ENCODE measurements at regions not wholly inside any gene's neighbourhood (a gene's known extent, or its start where the extent isn't known, plus 50 kb on each side); places are given as distances from the start of the nearest gene placed in this dataset.

DNA sequence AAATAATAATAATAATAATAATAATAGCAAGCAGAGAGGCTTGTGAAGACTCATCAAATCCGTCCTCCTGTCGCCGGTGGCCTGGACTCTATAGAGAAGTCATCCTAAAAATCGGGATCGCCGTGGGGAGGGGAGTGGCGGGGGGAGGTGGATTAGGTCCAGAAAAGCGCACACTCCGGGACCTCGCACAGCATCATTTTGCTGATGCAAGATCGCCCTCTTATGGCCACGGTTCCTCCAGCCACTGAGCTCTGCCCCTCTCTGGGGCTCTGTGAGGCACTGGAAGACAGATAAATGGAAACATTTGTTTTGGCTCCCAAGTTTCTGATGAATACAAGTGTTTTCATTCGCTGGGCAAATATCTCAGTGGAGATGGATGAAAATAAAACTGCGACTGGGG is 612.0 kb downstream of the MATN1 start:
- 5% methylated on average over 14 of the region's 14 CpGs for WGBS
- no peak overlapping the region for H3K9ac ChIP-seq (ENCODE audit: low read depth in 1 of 2, low read length in 2 of 2)
- TF ChIP-seq RXRA (IDR thresholded peaks at IDR 0.05) (no peak), RAD21 (IDR thresholded peaks at IDR 0.05) (peak; percentile 70 to 75), NR2F2 (IDR thresholded peaks at IDR 0.05) (no peak), FOXA1 (IDR thresholded peaks at IDR 0.05) (no peak), HNF4A (conservative IDR thresholded peaks at IDR 0.05) (no peak), HNF4G (IDR thresholded peaks at IDR 0.05) (no peak), TAF1 (conservative IDR thresholded peaks at IDR 0.05) (no peak), SP1 (IDR thresholded peaks at IDR 0.05) (no peak)
- TF ChIP-seq, protein P1, sequence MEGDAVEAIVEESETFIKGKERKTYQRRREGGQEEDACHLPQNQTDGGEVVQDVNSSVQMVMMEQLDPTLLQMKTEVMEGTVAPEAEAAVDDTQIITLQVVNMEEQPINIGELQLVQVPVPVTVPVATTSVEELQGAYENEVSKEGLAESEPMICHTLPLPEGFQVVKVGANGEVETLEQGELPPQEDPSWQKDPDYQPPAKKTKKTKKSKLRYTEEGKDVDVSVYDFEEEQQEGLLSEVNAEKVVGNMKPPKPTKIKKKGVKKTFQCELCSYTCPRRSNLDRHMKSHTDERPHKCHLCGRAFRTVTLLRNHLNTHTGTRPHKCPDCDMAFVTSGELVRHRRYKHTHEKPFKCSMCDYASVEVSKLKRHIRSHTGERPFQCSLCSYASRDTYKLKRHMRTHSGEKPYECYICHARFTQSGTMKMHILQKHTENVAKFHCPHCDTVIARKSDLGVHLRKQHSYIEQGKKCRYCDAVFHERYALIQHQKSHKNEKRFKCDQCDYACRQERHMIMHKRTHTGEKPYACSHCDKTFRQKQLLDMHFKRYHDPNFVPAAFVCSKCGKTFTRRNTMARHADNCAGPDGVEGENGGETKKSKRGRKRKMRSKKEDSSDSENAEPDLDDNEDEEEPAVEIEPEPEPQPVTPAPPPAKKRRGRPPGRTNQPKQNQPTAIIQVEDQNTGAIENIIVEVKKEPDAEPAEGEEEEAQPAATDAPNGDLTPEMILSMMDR (IDR thresholded peaks at IDR 0.05; ENCODE audit: low read depth, low read length, missing input control) = peak; percentile 38
- no peak overlapping the region for H3K27ac ChIP-seq (ENCODE audit: low read depth in 1 of 2, low read length in 2 of 2)
- no peaks in the 10 kb centered on the region for H3K4me1 ChIP-seq (ENCODE audit: control insufficient read depth in 4 of 4, insufficient read depth in 4 of 4, low read length in 3 of 4)
- no peaks in the 10 kb centered on the region for H3K9me3 ChIP-seq (ENCODE audit: control insufficient read depth in 4 of 4, low read length in 3 of 4)
- peak; percentile 47 for DNase-seq (ENCODE audit: low spot score)
- H3K36me3 ChIP-seq (ENCODE audit: control insufficient read depth in 4 of 4, insufficient read depth in 3 of 4, low read depth in 1 of 4, low read length in 3 of 4) = no peaks in the 10 kb centered on the region
- H3K4me3 ChIP-seq (ENCODE audit: low read depth in 1 of 3, low read length in 3 of 3) = no peak overlapping the region
- H3K27me3 ChIP-seq (ENCODE audit: control insufficient read depth in 4 of 4, insufficient read depth in 4 of 4, low read length in 3 of 4) = peaks cover 0 to 11% (median 6%) of the 10 kb centered on the region in 4 donors

DNA sequence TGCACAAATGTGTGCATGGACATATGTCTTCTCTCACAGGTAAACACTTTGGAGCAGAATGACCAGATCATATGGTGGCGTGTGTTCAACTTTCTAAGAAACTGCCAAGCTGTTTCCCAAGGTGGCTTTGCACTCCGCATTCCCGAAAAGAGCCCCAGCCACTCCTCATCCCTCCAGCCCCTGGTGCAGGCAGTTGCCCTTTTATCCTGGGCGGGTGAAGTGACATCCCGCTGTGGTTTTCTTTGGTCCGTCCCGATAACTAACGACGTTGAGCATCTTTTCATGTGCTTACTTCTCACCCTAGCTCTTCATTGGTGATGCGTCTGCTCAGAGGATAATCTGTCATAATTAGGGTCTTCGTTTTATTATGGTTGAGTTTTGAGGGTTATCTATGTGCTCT is 612.5 kb downstream of the MATN1 start:
- no peak for DNase-seq (ENCODE audit: low spot score)
- 42% methylated on average over 11 of the region's 11 CpGs for WGBS

More for the DNA sequence above, 612.5 kb downstream of the MATN1 start:
- no peak overlapping the region for H3K27ac ChIP-seq (ENCODE audit: low read depth in 1 of 2, low read length in 2 of 2)
- H3K36me3 ChIP-seq (ENCODE audit: control insufficient read depth in 4 of 4, insufficient read depth in 3 of 4, low read depth in 1 of 4, low read length in 3 of 4) = no peaks in the 10 kb centered on the region
- H3K4me3 ChIP-seq (ENCODE audit: low read depth in 1 of 3, low read length in 3 of 3) = no peak overlapping the region
- no peaks in the 10 kb centered on the region for H3K9me3 ChIP-seq (ENCODE audit: control insufficient read depth in 4 of 4, low read length in 3 of 4)
- H3K9ac ChIP-seq (ENCODE audit: low read depth in 1 of 2, low read length in 2 of 2) = no peak overlapping the region
- H3K27me3 ChIP-seq (ENCODE audit: control insufficient read depth in 4 of 4, insufficient read depth in 4 of 4, low read length in 3 of 4) = peaks cover 0 to 11% (median 6%) of the 10 kb centered on the region in 4 donors
- TF ChIP-seq HNF4G (IDR thresholded peaks at IDR 0.05) (no peak), FOXA1 (IDR thresholded peaks at IDR 0.05) (no peak), FOXA2 (IDR thresholded peaks at IDR 0.05) (no peak), GABPA (IDR thresholded peaks at IDR 0.05 in 1 of 2, conservative IDR thresholded peaks at IDR 0.05 in 1 of 2) (no peak), SP1 (IDR thresholded peaks at IDR 0.05) (no peak), RXRA (IDR thresholded peaks at IDR 0.05) (no peak), RAD21 (IDR thresholded peaks at IDR 0.05) (no peak), HNF4A (conservative IDR thresholded peaks at IDR 0.05) (no peak), JUND (IDR thresholded peaks at IDR 0.05) (no peak), YY1 (IDR thresholded peaks at IDR 0.05) (no peak), NR2F2 (IDR thresholded peaks at IDR 0.05) (no peak), EGR1 (IDR thresholded peaks at IDR 0.05; ENCODE audit: low read depth in 2 of 2) (no peak)
- TF ChIP-seq, protein P2, sequence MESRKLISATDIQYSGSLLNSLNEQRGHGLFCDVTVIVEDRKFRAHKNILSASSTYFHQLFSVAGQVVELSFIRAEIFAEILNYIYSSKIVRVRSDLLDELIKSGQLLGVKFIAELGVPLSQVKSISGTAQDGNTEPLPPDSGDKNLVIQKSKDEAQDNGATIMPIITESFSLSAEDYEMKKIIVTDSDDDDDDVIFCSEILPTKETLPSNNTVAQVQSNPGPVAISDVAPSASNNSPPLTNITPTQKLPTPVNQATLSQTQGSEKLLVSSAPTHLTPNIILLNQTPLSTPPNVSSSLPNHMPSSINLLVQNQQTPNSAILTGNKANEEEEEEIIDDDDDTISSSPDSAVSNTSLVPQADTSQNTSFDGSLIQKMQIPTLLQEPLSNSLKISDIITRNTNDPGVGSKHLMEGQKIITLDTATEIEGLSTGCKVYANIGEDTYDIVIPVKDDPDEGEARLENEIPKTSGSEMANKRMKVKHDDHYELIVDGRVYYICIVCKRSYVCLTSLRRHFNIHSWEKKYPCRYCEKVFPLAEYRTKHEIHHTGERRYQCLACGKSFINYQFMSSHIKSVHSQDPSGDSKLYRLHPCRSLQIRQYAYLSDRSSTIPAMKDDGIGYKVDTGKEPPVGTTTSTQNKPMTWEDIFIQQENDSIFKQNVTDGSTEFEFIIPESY (IDR thresholded peaks at IDR 0.05) = no peak
- TF ChIP-seq, protein P3, sequence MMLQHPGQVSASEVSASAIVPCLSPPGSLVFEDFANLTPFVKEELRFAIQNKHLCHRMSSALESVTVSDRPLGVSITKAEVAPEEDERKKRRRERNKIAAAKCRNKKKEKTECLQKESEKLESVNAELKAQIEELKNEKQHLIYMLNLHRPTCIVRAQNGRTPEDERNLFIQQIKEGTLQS (IDR thresholded peaks at IDR 0.05) = no peak
- TF ChIP-seq, protein P4, sequence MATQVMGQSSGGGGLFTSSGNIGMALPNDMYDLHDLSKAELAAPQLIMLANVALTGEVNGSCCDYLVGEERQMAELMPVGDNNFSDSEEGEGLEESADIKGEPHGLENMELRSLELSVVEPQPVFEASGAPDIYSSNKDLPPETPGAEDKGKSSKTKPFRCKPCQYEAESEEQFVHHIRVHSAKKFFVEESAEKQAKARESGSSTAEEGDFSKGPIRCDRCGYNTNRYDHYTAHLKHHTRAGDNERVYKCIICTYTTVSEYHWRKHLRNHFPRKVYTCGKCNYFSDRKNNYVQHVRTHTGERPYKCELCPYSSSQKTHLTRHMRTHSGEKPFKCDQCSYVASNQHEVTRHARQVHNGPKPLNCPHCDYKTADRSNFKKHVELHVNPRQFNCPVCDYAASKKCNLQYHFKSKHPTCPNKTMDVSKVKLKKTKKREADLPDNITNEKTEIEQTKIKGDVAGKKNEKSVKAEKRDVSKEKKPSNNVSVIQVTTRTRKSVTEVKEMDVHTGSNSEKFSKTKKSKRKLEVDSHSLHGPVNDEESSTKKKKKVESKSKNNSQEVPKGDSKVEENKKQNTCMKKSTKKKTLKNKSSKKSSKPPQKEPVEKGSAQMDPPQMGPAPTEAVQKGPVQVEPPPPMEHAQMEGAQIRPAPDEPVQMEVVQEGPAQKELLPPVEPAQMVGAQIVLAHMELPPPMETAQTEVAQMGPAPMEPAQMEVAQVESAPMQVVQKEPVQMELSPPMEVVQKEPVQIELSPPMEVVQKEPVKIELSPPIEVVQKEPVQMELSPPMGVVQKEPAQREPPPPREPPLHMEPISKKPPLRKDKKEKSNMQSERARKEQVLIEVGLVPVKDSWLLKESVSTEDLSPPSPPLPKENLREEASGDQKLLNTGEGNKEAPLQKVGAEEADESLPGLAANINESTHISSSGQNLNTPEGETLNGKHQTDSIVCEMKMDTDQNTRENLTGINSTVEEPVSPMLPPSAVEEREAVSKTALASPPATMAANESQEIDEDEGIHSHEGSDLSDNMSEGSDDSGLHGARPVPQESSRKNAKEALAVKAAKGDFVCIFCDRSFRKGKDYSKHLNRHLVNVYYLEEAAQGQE (IDR thresholded peaks at IDR 0.05) = no peak
- TF ChIP-seq, protein P1 (IDR thresholded peaks at IDR 0.05; ENCODE audit: low read depth, low read length, missing input control) = no peak
- H3K4me1 ChIP-seq (ENCODE audit: control insufficient read depth in 4 of 4, insufficient read depth in 4 of 4, low read length in 3 of 4) = no peaks in the 10 kb centered on the region
